IMR-90 (cell line): ENCODE measurements at regions not wholly inside any gene's neighbourhood (a gene's known extent, or its start where the extent isn't known, plus 50 kb on each side); places are given as distances from the start of the nearest gene placed in this dataset.

ENCODE experiments used
- ATAC-seq: fragments of 200-7000 bp; cut with Tn5 transposase; 2 replicates; pipeline ENCODE4 v1.9.1; 2020; ENCODE audit warnings: low read depth, mild to moderate bottlenecking, moderate library complexity
- BruUV-seq: library from RNA; stranded (reverse); fragments of 400-500 nt; replicated peaks from 2 replicates; lab custom pipeline; 2021; lab: Mats Ljungman, UMichigan
- CTCF ChIA-PET: fragments of 300-600 bp; formaldehyde crosslinking; extraction: SDS; loops from one replicate; lab custom pipeline; 2021; ENCODE audit warnings: antibody characterized with exemption; lab: Yijun Ruan, JAX
- POLR2A ChIA-PET: fragments of 300-600 bp; sonication (Branson Sonifier 250); formaldehyde crosslinking; loops from one replicate; lab custom pipeline; 2022; ENCODE audit warnings: antibody characterized with exemption; ENCODE audit not compliant: unreplicated experiment; lab: Charles Lee
- DNase-seq: peaks from one replicate; pipeline ENCODE4 v3.0.0; 2013
- H2AFZ ChIP-seq: replicated peaks from 2 replicates; pipeline ENCODE3; 2013; ENCODE audit warnings: low read length, mild to moderate bottlenecking; ENCODE audit not compliant: poor library complexity
- H2AK5ac ChIP-seq: 2 replicates; pipeline ENCODE4 v1.6.1; 2013; ENCODE audit warnings: low read depth, low read length, inconsistent platforms
- H2AK9ac ChIP-seq: replicated peaks from 2 replicates; pipeline ENCODE3; 2013; ENCODE audit warnings: mild to moderate bottlenecking, low read depth, low read length, moderate library complexity; ENCODE audit not compliant: poor library complexity
- H2BK120ac ChIP-seq: 2 replicates; pipeline ENCODE4 v1.6.1; 2013; ENCODE audit warnings: low read depth, low read length, inconsistent platforms
- H2BK15ac ChIP-seq: 3 replicates; pipeline ENCODE4 v1.6.1; 2013; ENCODE audit warnings: low read depth, low read length, inconsistent platforms
- H2BK20ac ChIP-seq: 2 replicates; pipeline ENCODE4 v1.6.1; 2013; ENCODE audit warnings: low read depth, mild to moderate bottlenecking, inconsistent platforms, low read length, moderate library complexity
- H2BK5ac ChIP-seq: 2 replicates; pipeline ENCODE4 v1.6.1; 2013; ENCODE audit warnings: mild to moderate bottlenecking, low read depth, low read length, inconsistent platforms; ENCODE audit not compliant: poor library complexity, severe bottlenecking
- H3K14ac ChIP-seq: replicated peaks from 2 replicates; pipeline ENCODE4 v1.6.1; 2013; ENCODE audit warnings: low read depth, low read length, inconsistent platforms
- H3K18ac ChIP-seq: 2 replicates; pipeline ENCODE4 v1.6.1; 2013; ENCODE audit warnings: low read depth, low read length, control low read depth
- H3K23ac ChIP-seq: 2 replicates; pipeline ENCODE4 v1.6.1; 2013; ENCODE audit warnings: low read depth, low read length, inconsistent platforms
- H3K27ac ChIP-seq: 2 replicates; pipeline ENCODE4 v1.5.1; 2013; ENCODE audit warnings: mild to moderate bottlenecking, control low read depth, low read length; ENCODE audit not compliant: insufficient read depth
- H3K27me3 ChIP-seq: 2 replicates; pipeline ENCODE4 v1.6.1; 2013; ENCODE audit warnings: low read length; ENCODE audit not compliant: control insufficient read depth, insufficient read depth
- H3K36me3 ChIP-seq: 2 replicates; pipeline ENCODE4 v1.6.1; 2013; ENCODE audit warnings: low read length, mixed read lengths; ENCODE audit not compliant: control insufficient read depth, insufficient read depth
- H3K4ac ChIP-seq: 2 replicates; pipeline ENCODE4 v1.6.1; 2013; ENCODE audit warnings: low read depth, low read length, inconsistent platforms
- H3K4me1 ChIP-seq: 2 replicates; pipeline ENCODE4 v1.6.1; 2013; ENCODE audit warnings: low read length, mixed read lengths; ENCODE audit not compliant: control insufficient read depth, insufficient read depth
- H3K4me2 ChIP-seq: 2 replicates; pipeline ENCODE4 v1.6.1; 2013; ENCODE audit warnings: low read depth, mild to moderate bottlenecking, control low read depth, low read length, moderate library complexity
- H3K4me3 ChIP-seq: 2 replicates; pipeline ENCODE4 v1.5.1; 2013; ENCODE audit warnings: low read depth, mild to moderate bottlenecking, control low read depth, low read length, moderate library complexity; ENCODE audit not compliant: insufficient read depth
- H3K56ac ChIP-seq: 2 replicates; pipeline ENCODE4 v1.6.1; 2013; ENCODE audit warnings: low read length, inconsistent platforms; ENCODE audit not compliant: insufficient read depth; ENCODE audit errors: extremely low read depth
- H3K79me1 ChIP-seq, 2 experiments: 2 replicates each; pipeline ENCODE4 v1.6.1; 2013; ENCODE audit warnings: low read length in 2 of 2, inconsistent platforms in 1 of 2, low read depth in 1 of 2
- H3K9ac ChIP-seq: 2 replicates; pipeline ENCODE4 v1.6.1; 2013; ENCODE audit warnings: low read depth, low read length, control low read depth
- H3K9me1 ChIP-seq: 2 replicates; pipeline ENCODE4 v1.6.1; 2013; ENCODE audit warnings: low read length, inconsistent platforms; ENCODE audit not compliant: insufficient read depth
- H3K9me3 ChIP-seq: 2 replicates; pipeline ENCODE4 v1.6.1; 2013; ENCODE audit warnings: low read length; ENCODE audit not compliant: control insufficient read depth, insufficient read depth
- H4K20me1 ChIP-seq: 2 replicates; pipeline ENCODE4 v1.6.1; 2013; ENCODE audit warnings: low read length, inconsistent platforms; ENCODE audit not compliant: insufficient read depth
- H4K5ac ChIP-seq: 2 replicates; pipeline ENCODE4 v1.6.1; 2013; ENCODE audit warnings: mild to moderate bottlenecking, low read depth, low read length, control low read depth
- H4K8ac ChIP-seq, 2 experiments: 2 replicates each; pipeline ENCODE4 v1.6.1; 2013; ENCODE audit warnings: low read depth in 2 of 2, low read length in 2 of 2, control low read depth in 1 of 2, inconsistent platforms in 1 of 2
- H4K91ac ChIP-seq: 2 replicates; pipeline ENCODE4 v1.6.1; 2013; ENCODE audit warnings: low read depth, low read length, inconsistent platforms; ENCODE audit not compliant: insufficient read depth
- BHLHE40 ChIP-seq: fragments of 150-350 bp; IDR thresholded peaks from 2 replicates; pipeline ENCODE4 v1.6.1; 2016; ENCODE audit warnings: mild to moderate bottlenecking, low read depth, low read length
- CEBPB ChIP-seq: IDR thresholded peaks from 2 replicates; pipeline ENCODE4 v1.6.1; 2012; ENCODE audit warnings: low read depth, low read length, improper control_type of control experiment
- CHD1 ChIP-seq: IDR thresholded peaks from 2 replicates; pipeline ENCODE4 v1.6.1; 2012; ENCODE audit warnings: low read depth, low read length, improper control_type of control experiment
- FOS ChIP-seq: fragments of 150-350 bp; IDR thresholded peaks from 2 replicates; pipeline ENCODE4 v1.6.1; 2016; ENCODE audit warnings: low read depth, low read length
- MAFK ChIP-seq: IDR thresholded peaks from 2 replicates; pipeline ENCODE4 v1.6.1; 2012; ENCODE audit warnings: low read depth, low read length, improper control_type of control experiment
- MAZ ChIP-seq: IDR thresholded peaks from 2 replicates; pipeline ENCODE4 v1.6.1; 2012; ENCODE audit warnings: low read depth, mild to moderate bottlenecking, low read length, improper control_type of control experiment, moderate library complexity, borderline replicate concordance
- MXI1 ChIP-seq: IDR thresholded peaks from 2 replicates; pipeline ENCODE4 v1.6.1; 2012; ENCODE audit warnings: low read depth, mild to moderate bottlenecking, low read length, moderate library complexity, borderline replicate concordance
- NFE2L2 ChIP-seq: fragments of 150-350 bp; IDR thresholded peaks from 2 replicates; pipeline ENCODE4 v1.6.1; 2016; ENCODE audit warnings: low read depth, mild to moderate bottlenecking, low read length
- POLR2A ChIP-seq: IDR thresholded peaks from 2 replicates; pipeline ENCODE4 v1.6.1; 2012; ENCODE audit warnings: mild to moderate bottlenecking, low read depth, low read length
- RAD21 ChIP-seq: IDR thresholded peaks from 2 replicates; pipeline ENCODE4 v1.6.1; 2012; ENCODE audit warnings: low read length, improper control_type of control experiment
- RCOR1 ChIP-seq: IDR thresholded peaks from 2 replicates; pipeline ENCODE4 v1.6.1; 2012; ENCODE audit warnings: mild to moderate bottlenecking, low read length, improper control_type of control experiment; ENCODE audit not compliant: insufficient replicate concordance
- RFX5 ChIP-seq: IDR thresholded peaks from 2 replicates; pipeline ENCODE4 v1.8.0; 2012; ENCODE audit warnings: low read depth, mild to moderate bottlenecking, low read length, moderate library complexity
- SMC3 ChIP-seq: fragments of 150-350 bp; IDR thresholded peaks from 2 replicates; pipeline ENCODE4 v1.6.1; 2016; ENCODE audit warnings: low read depth, mild to moderate bottlenecking, antibody characterized with exemption, low read length, moderate library complexity
- WGBS, 2 experiments: methylation state at CpG; one replicate each; pipeline versions ENCODE4 v1.1.5 to v1.1.7; 2013; ENCODE audit warnings: missing lambda C conversion rate in 2 of 2; ENCODE audit not compliant: insufficient read length in 1 of 2; ENCODE audit errors: extremely low coverage in 2 of 2; 5-methylcytosine and 5-hydroxymethylcytosine counted together
- dilution Hi-C: fragments of 300-500 bp; cut with HindIII; formaldehyde crosslinking; loops from one replicate; pipeline ENCODE4 v1.14.3; 2018; ENCODE audit warnings: low sequenced_read_pairs; ENCODE audit not compliant: unreplicated experiment
- in situ Hi-C: fragments of 300-500 bp; cut with MboI; formaldehyde crosslinking; loops from 3 replicates; pipeline ENCODE4 v1.14.3; 2019; ENCODE audit warnings: low sequenced_read_pairs, inconsistent platforms, mixed read lengths
- intact Hi-C: fragments of 100-400 bp; cut with micrococcal nuclease; formaldehyde crosslinking; loops from 2 replicates; pipeline ENCODE4 v1.10.0; 2022
- TF ChIP-seq, protein P1 (sequence below): fragments of 150-350 bp; IDR thresholded peaks from 2 replicates; pipeline ENCODE4 v1.6.1; 2016; ENCODE audit warnings: low read depth, mild to moderate bottlenecking, low read length, moderate library complexity, borderline replicate concordance
- TF ChIP-seq, protein P2 (sequence below): fragments of 150-350 bp; IDR thresholded peaks from 2 replicates; pipeline ENCODE4 v1.6.1; 2017; ENCODE audit warnings: mild to moderate bottlenecking, antibody characterized with exemption, low read length, low read depth

DNA sequence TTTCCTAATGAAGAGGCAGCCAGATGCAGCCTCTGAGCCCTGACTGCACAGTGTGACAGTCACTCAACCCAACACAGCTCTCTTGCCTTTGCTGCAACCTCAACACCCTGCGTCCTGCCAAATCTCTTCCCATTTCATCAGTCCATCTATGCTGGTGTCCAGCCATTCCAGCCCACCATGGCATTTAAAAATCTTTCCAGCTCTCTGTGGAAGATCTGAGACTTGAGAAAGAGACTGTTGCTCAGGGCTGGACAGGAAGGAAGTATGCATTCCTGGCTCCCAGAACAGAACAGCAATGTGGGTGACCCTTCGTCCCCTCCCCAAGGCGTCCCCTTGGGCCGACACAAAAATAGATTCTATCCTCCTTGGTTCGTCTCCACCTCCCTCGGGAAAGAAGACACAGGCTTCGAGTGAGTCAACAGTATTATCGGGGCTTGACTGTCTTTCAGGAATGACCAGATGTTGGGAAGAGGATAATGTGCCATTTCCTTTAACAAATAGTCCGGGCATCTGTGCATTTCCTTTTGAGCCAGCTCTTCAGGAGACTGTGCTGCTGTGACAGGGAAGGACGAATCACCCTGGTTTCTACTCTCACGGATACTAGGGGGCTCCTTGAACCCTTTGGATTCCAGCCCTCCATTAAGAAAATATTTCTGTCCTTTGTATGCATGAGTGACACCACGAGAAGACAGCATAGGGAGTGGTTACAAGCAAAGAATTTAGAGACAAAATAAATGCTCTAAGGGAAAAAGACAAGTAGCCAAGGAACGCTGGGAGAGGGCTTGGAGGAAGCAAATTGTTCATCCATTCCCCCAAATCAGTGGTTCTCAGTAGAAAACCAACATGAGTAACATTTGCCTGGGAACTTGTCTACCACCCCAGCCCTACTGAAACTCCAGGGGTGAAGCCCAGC is 111.4 kb upstream of the CDC42BPA start (continued):
- TF ChIP-seq RFX5 (no peak), MAFK (no peak)

DNA sequence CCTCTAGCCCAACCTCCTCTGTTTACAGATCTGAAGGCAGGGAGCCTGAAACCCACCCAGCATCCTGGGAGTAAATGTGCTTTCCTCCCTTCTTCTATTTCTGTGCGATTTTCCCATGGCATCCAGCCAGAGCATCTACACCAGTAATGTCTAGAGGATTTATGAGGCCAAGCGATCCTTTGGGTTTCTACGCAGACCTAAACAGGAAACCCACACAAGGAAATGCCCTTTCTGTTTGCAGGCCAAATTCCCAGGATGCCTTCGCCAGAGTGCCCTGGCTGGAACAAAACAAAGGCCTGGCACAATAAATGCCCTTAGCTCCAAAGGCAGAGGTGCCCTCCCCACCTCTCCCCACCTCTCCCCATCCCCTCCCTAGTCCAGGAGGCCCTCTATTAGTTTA is 110.5 kb upstream of the CDC42BPA start:
- ATAC-seq (no peak), DNase-seq (peak; percentile 63)
- ChIA-PET POLR2A (no interaction called here), CTCF (interaction anchor here (0.7 kb wide), 1 partner anchor 263 kb away, joined by 3 read pairs; no protein-coding TSS in a partner anchor)
- H3K4me3 ChIP-seq = no peak overlapping the region
- H3K4me1 ChIP-seq = peaks cover 20% of the 10 kb centered on the region
- no peaks in the 10 kb centered on the region for H3K9me3 ChIP-seq
- no peak overlapping the region for H3K23ac ChIP-seq
- H2AK9ac ChIP-seq = no peak overlapping the region
- no peak overlapping the region for H3K9ac ChIP-seq
- in situ Hi-C loops = loop anchor here (25.0 kb wide), 2 partner anchors 192 to 292 kb away; no protein-coding TSS in a partner anchor
- peaks cover 3% of the 10 kb centered on the region; the same call in 1 of the 2 replicates for H3K9me1 ChIP-seq
- peak overlapping the region; percentile 23; the same call in 1 of the 2 replicates for H3K4ac ChIP-seq
- H4K5ac ChIP-seq = 0 out of 2 replicates have a peak overlapping the region, but pooled peaks have one; percentile 5
- no peak overlapping the region for H2BK20ac ChIP-seq
- no peak overlapping the region for H2BK15ac ChIP-seq
- H3K27ac ChIP-seq = no peak overlapping the region
- no peak overlapping the region for H2BK120ac ChIP-seq
- no peaks in the 10 kb centered on the region for H4K20me1 ChIP-seq
- no peaks in the 10 kb centered on the region for H3K36me3 ChIP-seq
- no CpG with 5 or more reads among the region's 4 CpGs for WGBS, 2 experiments
- H3K27me3 ChIP-seq = no peaks in the 10 kb centered on the region
- no TSS peak for BruUV-seq
- no peak overlapping the region for H2BK5ac ChIP-seq
- no peaks in the 10 kb centered on the region for H3K79me1 ChIP-seq
- H3K4me2 ChIP-seq = no peak overlapping the region
- dilution Hi-C loops = no loop called here
- no peak overlapping the region for H3K56ac ChIP-seq
- H4K91ac ChIP-seq = no peak overlapping the region
- intact Hi-C loops = no loop called here
- peak overlapping the region; percentile 18; the same call in 1 of the 2 replicates for H2AK5ac ChIP-seq
- H3K18ac ChIP-seq = no peak overlapping the region; the same call in 1 of the 2 replicates
- H4K8ac ChIP-seq = no peak overlapping the region
- no peak overlapping the region for H2AFZ ChIP-seq
- H3K14ac ChIP-seq = no peak overlapping the region
- no peak for TF ChIP-seq FOS
- TF ChIP-seq MXI1 = no peak
- TF ChIP-seq POLR2A = no peak
- no peak for TF ChIP-seq NFE2L2
- TF ChIP-seq RCOR1 = no peak
- no peak for TF ChIP-seq MAFK
- no peak for TF ChIP-seq CHD1
- no peak for TF ChIP-seq RAD21
- no peak for TF ChIP-seq CEBPB
- no peak for TF ChIP-seq BHLHE40
- TF ChIP-seq, protein P1, sequence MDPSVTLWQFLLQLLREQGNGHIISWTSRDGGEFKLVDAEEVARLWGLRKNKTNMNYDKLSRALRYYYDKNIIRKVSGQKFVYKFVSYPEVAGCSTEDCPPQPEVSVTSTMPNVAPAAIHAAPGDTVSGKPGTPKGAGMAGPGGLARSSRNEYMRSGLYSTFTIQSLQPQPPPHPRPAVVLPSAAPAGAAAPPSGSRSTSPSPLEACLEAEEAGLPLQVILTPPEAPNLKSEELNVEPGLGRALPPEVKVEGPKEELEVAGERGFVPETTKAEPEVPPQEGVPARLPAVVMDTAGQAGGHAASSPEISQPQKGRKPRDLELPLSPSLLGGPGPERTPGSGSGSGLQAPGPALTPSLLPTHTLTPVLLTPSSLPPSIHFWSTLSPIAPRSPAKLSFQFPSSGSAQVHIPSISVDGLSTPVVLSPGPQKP = no peak
- TF ChIP-seq, protein P2, sequence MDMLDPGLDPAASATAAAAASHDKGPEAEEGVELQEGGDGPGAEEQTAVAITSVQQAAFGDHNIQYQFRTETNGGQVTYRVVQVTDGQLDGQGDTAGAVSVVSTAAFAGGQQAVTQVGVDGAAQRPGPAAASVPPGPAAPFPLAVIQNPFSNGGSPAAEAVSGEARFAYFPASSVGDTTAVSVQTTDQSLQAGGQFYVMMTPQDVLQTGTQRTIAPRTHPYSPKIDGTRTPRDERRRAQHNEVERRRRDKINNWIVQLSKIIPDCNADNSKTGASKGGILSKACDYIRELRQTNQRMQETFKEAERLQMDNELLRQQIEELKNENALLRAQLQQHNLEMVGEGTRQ = no peak
- no peak for TF ChIP-seq RFX5
- no peak for TF ChIP-seq SMC3
- TF ChIP-seq MAZ = no peak
